Heart right ventricle (tissue), 16 donors: ENCODE measurements at regions not wholly inside any gene's neighbourhood (a gene's known extent, or its start where the extent isn't known, plus 50 kb on each side); places are given as distances from the start of the nearest gene placed in this dataset.

Experiments used
- ATAC-seq, 8 donors: fragments of 200-7000 bp; cut with Tn5 transposase; one replicate each; pipeline ENCODE4 v1.9.1; 2020; ENCODE audit warnings: mild to moderate bottlenecking in 8 of 8, moderate library complexity in 8 of 8, moderate number of reproducible peaks in 1 of 8
- DNase-seq, 2 donors: peaks; one replicate each; pipeline ENCODE4 v3.0.0-alpha.2; 2020
- H3K27ac ChIP-seq, 10 donors: fragments of 200-600 bp; sonication (generic) in 2 of 10; one replicate each; pipeline versions ENCODE4 v1.5.0 to v1.8.0; 2020 to 2022; ENCODE audit warnings: mild to moderate bottlenecking in 3 of 10
- H3K27me3 ChIP-seq, 7 donors: fragments of 200-600 bp; one replicate each; pipeline ENCODE4 v1.8.0; 2021 to 2022; ENCODE audit warnings: mild to moderate bottlenecking in 2 of 7
- H3K36me3 ChIP-seq, 9 donors: fragments of 200-600 bp; sonication (generic) in 1 of 9; one replicate each; pipeline versions ENCODE4 v1.5.0 to v1.8.0; 2020 to 2022; ENCODE audit warnings: mild to moderate bottlenecking in 2 of 9
- H3K4me1 ChIP-seq, 9 donors: fragments of 200-600 bp; sonication (generic) in 1 of 9; one replicate each; pipeline versions ENCODE4 v1.5.0 to v1.8.0; 2020 to 2022; ENCODE audit warnings: mild to moderate bottlenecking in 4 of 9
- H3K4me3 ChIP-seq, 10 donors: fragments of 200-600 bp; sonication (generic) in 2 of 10; one replicate each; pipeline versions ENCODE4 v1.5.0 to v1.8.0; 2020 to 2022; ENCODE audit warnings: mild to moderate bottlenecking in 7 of 10, moderate library complexity in 2 of 10
- H3K9me3 ChIP-seq, 11 donors: fragments of 200-600 bp in 10 of 11; sonication (generic) in 2 of 11; one replicate each; pipeline versions ENCODE4 v1.5.0 to v1.8.0; 2013 to 2022; ENCODE audit warnings: mild to moderate bottlenecking in 2 of 11, control low read depth in 1 of 11, moderate library complexity in 1 of 11
- CTCF ChIP-seq, 9 donors: fragments of 200-600 bp; sonication (generic) in 2 of 9; IDR thresholded peaks; one replicate each; pipeline versions ENCODE4 v1.5.0 to v1.8.0; 2021 to 2022; ENCODE audit warnings: antibody characterized with exemption in 9 of 9, mild to moderate bottlenecking in 5 of 9, moderate library complexity in 1 of 9
- WGBS, 2 donors: extraction: QIAGEN DNeasy Blood & Tissue Kit; methylation state at CpG; one replicate each; pipeline ENCODE4 v1.1.7; 2013; ENCODE audit warnings: inconsistent platforms in 1 of 2; 5-methylcytosine and 5-hydroxymethylcytosine counted together
- intact Hi-C, 10 donors: fragments of 100-400 bp; cut with DNase I; formaldehyde crosslinking; loops; one replicate each; pipeline versions ENCODE4 v1.11.1 to v1.14.2; 2022
- donor health status: Arrhythmogenic right ventricular cardiomyopathy.
- donor health status: ischemic (EF 13 %, LVEDD 7.1; RV severe dilation, severe dysfunction).
- donor health status: healthy with polysubstance abuse.
- donor health status: DM: no; HTN: yes; CAD: no.
- donor health status: DM: no; HTN: no; CAD: no.
- donor health status: ischemic (EF 25% LVEDD 6.9; RV normal size, moderate dysfunction).
- donor health status: ischemic (EF 25% LVEDD 5.7; RV mildly dilated, moderate dysfunction).
- donor health status: healthy.
- donor health status: DM: yes; HTN: yes; CAD: no.
- donor health status: Ischemic cardiomyopathy.
- donor health status: ischemic (EF 35%, LVEDD 5.7; RV mildly dilated, moderate dysfunction).
- donor health status: nonischemic (EF 11% LVEDD 7.7; RV severe dilation, severe dysfunction).
- donor health status: DM: yes; HTN: yes; CAD: no.
- donor health status: PGD.
- donor health status: ischemic (EF 29% LVEDD 5.4; RV normal size, mild dysfunction).
- donor health status: nonischemic (EF 23%, LVEDD 6.1; RV moderate dilation, normal function).

DNA sequence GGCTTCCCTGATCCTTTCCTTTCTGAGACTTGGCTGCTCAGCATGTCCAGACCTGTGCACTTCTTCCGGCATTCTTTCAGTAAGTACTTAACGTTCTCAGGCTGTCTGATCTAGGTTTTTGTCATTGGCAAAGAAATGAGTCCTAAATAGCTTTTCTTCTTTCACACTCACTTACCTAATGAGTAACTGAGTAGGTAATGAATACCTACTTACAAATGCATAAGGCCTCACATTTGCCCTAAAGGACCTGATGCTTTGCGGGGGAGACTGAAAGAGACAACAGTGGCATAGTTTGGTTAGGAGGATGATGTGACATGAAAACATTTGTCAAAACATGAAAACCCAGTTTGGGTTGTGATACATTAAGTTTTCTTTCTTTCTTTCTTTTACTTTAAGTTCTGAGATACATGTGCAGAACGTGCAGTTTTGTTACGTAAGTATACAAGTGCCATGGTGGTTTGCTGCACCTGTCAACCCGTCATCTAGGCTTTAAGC lies 516.7 kb upstream of the CFAP20DC start:
- H3K9me3 ChIP-seq = no peaks in the 10 kb centered on the region
- no peaks in the 10 kb centered on the region for H3K36me3 ChIP-seq
- intact Hi-C loops = no loop called here
- TF ChIP-seq CTCF (IDR thresholded peaks at IDR 0.05) = no peak
- H3K4me3 ChIP-seq = no peak overlapping the region
- no peak for ATAC-seq
- DNase-seq = no peak
- 89 to 92% methylated on average over 6 of the region's 6 CpGs for WGBS, 2 donors
- no peaks in the 10 kb centered on the region for H3K27me3 ChIP-seq
- no peak overlapping the region for H3K27ac ChIP-seq
- H3K4me1 ChIP-seq = peaks cover 0 to 8% (median 0%) of the 10 kb centered on the region in 9 donors

GRCh38 chr3:59565125-59565524 lies 515.3 kb upstream of the CFAP20DC start:
- no peaks in the 10 kb centered on the region for H3K36me3 ChIP-seq
- no peaks in the 10 kb centered on the region for H3K9me3 ChIP-seq
- H3K4me1 ChIP-seq = peaks cover 0 to under 1% (median 0%) of the 10 kb centered on the region in 9 donors
- 76% methylated on average over 2 of the region's 2 CpGs for WGBS, 2 donors
- H3K4me3 ChIP-seq = no peak overlapping the region
- no peak overlapping the region for H3K27ac ChIP-seq
- no peak for ATAC-seq
- H3K27me3 ChIP-seq = no peaks in the 10 kb centered on the region
- intact Hi-C loops = no loop called here
- DNase-seq = no peak
- TF ChIP-seq CTCF (IDR thresholded peaks at IDR 0.05) = no peak

DNA sequence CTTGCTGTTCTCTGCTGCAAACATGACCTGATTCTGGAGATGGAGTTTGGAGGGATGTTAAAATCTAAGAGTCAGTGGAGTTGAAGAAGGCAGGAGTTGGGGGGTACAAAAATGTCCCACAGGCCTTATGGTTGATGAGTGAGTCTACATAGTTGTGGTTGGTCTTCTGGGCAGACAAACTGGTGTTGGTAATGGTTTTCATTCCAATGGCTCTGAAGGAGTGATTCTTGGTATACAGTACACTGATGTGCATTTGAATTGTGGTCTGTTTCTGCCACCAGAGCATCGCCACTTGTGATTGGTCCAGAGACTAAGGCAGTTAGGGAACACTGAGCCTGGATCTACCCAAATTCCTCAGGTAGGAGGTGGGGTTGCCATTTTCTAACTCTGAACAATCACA lies 514.1 kb upstream of the CFAP20DC start:
- no peak for TF ChIP-seq CTCF (IDR thresholded peaks at IDR 0.05)
- Histone ChIP-seq H3K27me3 (no peaks in the 10 kb centered on the region), H3K9me3 (no peaks in the 10 kb centered on the region), H3K4me3 (no peak overlapping the region), H3K4me1 (no peaks in the 10 kb centered on the region), H3K36me3 (no peaks in the 10 kb centered on the region), H3K27ac (no peak overlapping the region)
- ATAC-seq (no peak), DNase-seq (no peak)
- intact Hi-C loops = no loop called here
- 92 to 96% methylated on average over 1 of the region's 1 CpG for WGBS, 2 donors

GRCh38 chr3:59563072-59563605 lies 513.3 kb upstream of the CFAP20DC start:
- no peak for DNase-seq
- no peak for TF ChIP-seq CTCF (IDR thresholded peaks at IDR 0.05)
- intact Hi-C loops = no loop called here
- 91 to 95% methylated on average over 4 of the region's 4 CpGs for WGBS, 2 donors
- Histone ChIP-seq H3K4me1 (no peaks in the 10 kb centered on the region), H3K27ac (no peak overlapping the region), H3K4me3 (no peak overlapping the region), H3K27me3 (no peaks in the 10 kb centered on the region), H3K36me3 (no peaks in the 10 kb centered on the region), H3K9me3 (no peaks in the 10 kb centered on the region)
- ATAC-seq = no peak
